ENCODE measurements at regions not wholly inside any gene's neighbourhood (a gene's known extent, or its start where the extent isn't known, plus 50 kb on each side); places are given as distances from the start of the nearest gene placed in this dataset.

DNA sequence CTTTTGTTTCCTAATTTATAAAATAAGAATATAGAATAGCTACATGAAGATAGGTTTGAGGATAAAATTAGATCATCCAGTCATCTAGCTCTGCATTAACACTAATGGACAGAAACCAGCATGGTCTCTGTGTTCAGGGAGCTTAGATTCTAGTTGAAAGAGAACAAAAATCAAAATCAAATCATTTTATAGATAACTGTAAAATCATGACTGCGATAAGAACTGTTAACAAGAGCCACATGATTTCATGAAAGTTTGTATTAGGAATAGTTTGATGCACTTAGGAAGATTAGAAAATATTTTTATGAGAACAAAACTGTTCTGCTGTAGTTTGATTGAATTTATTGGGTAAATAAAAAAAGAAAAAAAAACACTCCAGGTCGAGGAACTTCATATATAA lies 1074.7 kb downstream of the MAT2B start:
- DNase-seq, result no peak
- TF ChIP-seq, protein P1, sequence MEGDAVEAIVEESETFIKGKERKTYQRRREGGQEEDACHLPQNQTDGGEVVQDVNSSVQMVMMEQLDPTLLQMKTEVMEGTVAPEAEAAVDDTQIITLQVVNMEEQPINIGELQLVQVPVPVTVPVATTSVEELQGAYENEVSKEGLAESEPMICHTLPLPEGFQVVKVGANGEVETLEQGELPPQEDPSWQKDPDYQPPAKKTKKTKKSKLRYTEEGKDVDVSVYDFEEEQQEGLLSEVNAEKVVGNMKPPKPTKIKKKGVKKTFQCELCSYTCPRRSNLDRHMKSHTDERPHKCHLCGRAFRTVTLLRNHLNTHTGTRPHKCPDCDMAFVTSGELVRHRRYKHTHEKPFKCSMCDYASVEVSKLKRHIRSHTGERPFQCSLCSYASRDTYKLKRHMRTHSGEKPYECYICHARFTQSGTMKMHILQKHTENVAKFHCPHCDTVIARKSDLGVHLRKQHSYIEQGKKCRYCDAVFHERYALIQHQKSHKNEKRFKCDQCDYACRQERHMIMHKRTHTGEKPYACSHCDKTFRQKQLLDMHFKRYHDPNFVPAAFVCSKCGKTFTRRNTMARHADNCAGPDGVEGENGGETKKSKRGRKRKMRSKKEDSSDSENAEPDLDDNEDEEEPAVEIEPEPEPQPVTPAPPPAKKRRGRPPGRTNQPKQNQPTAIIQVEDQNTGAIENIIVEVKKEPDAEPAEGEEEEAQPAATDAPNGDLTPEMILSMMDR (IDR thresholded peaks at IDR 0.05), result no peak
- no peak for TF ChIP-seq POLR2A (IDR thresholded peaks at IDR 0.05)
- WGBS, 4 donors, result 48 to 60% (median 55%) methylated on average over 2 of the region's 2 CpGs
- Histone ChIP-seq H3K27me3 (no peaks in the 10 kb centered on the region), H3K4me1 (replicated peaks in 1 of 2) (no peaks in the 10 kb centered on the region), H3K9me3 (replicated peaks in 1 of 3) (no peaks in the 10 kb centered on the region), H3K36me3 (replicated peaks in 1 of 2) (no peaks in the 10 kb centered on the region), H3K27ac (no peak overlapping the region), H3K4me3 (no peak overlapping the region)
- intact Hi-C loops (cut with DNase I), result no loop called here

DNA sequence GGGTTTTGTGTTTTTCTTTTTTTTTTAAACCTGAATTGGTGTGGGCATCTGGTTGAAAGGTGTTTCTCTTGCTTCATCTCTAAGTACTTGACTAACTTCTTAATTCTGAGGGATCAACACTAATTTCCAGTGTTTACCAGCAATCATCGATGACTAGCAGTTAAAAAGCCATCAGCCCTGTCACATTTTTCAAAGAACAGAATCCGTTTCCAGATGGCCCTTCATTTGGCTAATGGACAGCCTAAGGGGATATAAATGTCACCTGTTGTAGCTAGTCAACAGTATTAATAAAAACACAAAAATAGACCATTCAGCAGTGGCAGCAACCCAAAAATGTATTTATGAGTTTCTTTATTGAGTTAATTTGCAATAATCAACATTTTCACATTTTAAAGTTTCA lies 1076.5 kb downstream of the MAT2B start:
- no peak for DNase-seq
- Histone ChIP-seq H3K27ac (no peak overlapping the region), H3K4me3 (no peak overlapping the region), H3K27me3 (no peaks in the 10 kb centered on the region), H3K4me1 (replicated peaks in 1 of 2) (no peaks in the 10 kb centered on the region), H3K9me3 (replicated peaks in 1 of 3) (no peaks in the 10 kb centered on the region), H3K36me3 (replicated peaks in 1 of 2) (no peaks in the 10 kb centered on the region)
- intact Hi-C loops (cut with DNase I), result no loop called here
- 63 to 72% (median 68%) methylated on average over 2 of the region's 2 CpGs for WGBS, 4 donors
- TF ChIP-seq, protein P1 (IDR thresholded peaks at IDR 0.05), result no peak
- no peak for TF ChIP-seq POLR2A (IDR thresholded peaks at IDR 0.05)

DNA sequence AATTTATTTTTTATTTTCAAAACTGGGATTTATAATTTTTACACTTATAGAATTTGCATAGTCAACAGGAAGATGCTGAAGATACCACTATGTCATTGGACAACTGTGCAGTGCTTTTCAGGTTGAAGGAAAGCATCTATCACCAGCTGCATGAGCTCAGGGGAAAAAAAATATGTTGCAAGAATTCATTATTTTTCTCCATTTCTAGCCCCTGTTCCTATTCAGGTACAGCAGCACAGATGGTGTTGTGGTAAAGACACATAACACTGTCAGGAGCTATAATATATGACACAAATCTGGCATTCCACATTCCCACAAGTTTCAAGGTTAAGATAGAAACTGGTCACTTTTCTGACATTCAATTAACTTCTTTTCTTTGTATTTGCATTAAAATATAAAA lies 1088.6 kb downstream of the MAT2B start:
- DNase-seq, result no peak
- Histone ChIP-seq H3K36me3 (replicated peaks in 1 of 2) (no peaks in the 10 kb centered on the region), H3K9me3 (replicated peaks in 1 of 3) (no peaks in the 10 kb centered on the region), H3K27ac (no peak overlapping the region), H3K4me1 (replicated peaks in 1 of 2) (no peaks in the 10 kb centered on the region), H3K4me3 (no peak overlapping the region), H3K27me3 (no peaks in the 10 kb centered on the region)
- intact Hi-C loops (cut with DNase I), result no loop called here
- TF ChIP-seq, protein P1 (IDR thresholded peaks at IDR 0.05), result no peak
- TF ChIP-seq POLR2A (IDR thresholded peaks at IDR 0.05), result no peak

DNA sequence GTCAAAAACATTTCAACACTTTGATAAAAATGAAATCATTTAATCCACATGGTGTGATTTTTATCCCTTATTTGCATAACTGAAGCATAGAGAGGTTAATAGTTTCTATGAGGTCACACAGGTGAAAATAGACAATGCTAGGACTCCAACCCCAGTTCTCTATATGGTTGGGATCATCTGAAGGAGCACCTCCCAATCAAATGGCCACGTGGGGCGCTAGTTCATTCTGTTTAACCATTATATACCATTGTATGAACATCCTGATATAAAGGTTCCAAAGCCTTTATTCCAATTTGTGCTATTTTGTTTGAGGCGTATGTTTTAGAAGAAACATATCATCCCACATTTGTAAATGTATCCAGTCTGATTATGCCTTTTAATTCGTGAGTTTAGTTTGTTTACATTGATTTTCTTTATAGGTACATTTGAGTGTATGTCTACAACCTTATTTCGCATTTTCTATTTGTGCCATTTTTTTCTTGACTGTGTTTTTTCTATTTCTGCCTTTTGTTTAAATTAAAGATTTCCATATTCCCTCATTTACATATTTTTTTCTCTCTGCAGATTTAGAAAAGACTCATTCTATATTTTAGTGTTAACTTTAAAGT lies 1092.0 kb downstream of the MAT2B start:
- intact Hi-C loops (cut with DNase I), result no loop called here
- TF ChIP-seq, protein P1 (IDR thresholded peaks at IDR 0.05), result peak in 1 of 6 experiments; percentile 32
- no peak for TF ChIP-seq POLR2A (IDR thresholded peaks at IDR 0.05)
- no peaks in the 10 kb centered on the region for H3K4me1 ChIP-seq (replicated peaks in 1 of 2)
- no peaks in the 10 kb centered on the region for H3K9me3 ChIP-seq (replicated peaks in 1 of 3)
- H3K27me3 ChIP-seq, result no peaks in the 10 kb centered on the region
- WGBS, 4 donors, result 46 to 52% (median 49%) methylated on average over 5 of the region's 5 CpGs
- DNase-seq, result no peak
- no peak overlapping the region for H3K4me3 ChIP-seq
- H3K27ac ChIP-seq, result no peak overlapping the region
- H3K36me3 ChIP-seq (replicated peaks in 1 of 2), result no peaks in the 10 kb centered on the region
